ENCODE measurements at regions not wholly inside any gene's neighbourhood (a gene's known extent, or its start where the extent isn't known, plus 50 kb on each side); places are given as distances from the start of the nearest gene placed in this dataset.
"Not testable (repeated sequence)": the region's sequence is repeated elsewhere in the genome, so short reads cannot be mapped to it uniquely, and the experiment has no call there.

- no peak for DNase-seq
Observed at GRCh38 chr3:8319935-8320634, 181.5 kb upstream of the LMCD1 start.

GRCh38 chr3:8320711-8321458, 180.7 kb upstream of the LMCD1 start:
- DNase-seq = no peak

GRCh38 chr3:8324747-8325146, 176.9 kb upstream of the LMCD1 start:
- DNase-seq = peak; percentile 24

GRCh38 chr3:8325306-8325705, 176.3 kb upstream of the LMCD1 start:
- no peak for DNase-seq

GRCh38 chr3:8325833-8326232, 175.8 kb upstream of the LMCD1 start:
- DNase-seq = not testable (repeated sequence)

GRCh38 chr3:8327739-8328138, 173.9 kb upstream of the LMCD1 start:
- no peak for DNase-seq

- DNase-seq = no peak
Observed at GRCh38 chr3:8328967-8329366, 172.7 kb upstream of the LMCD1 start.

GRCh38 chr3:8329598-8329997, 172.0 kb upstream of the LMCD1 start:
- no peak for DNase-seq

GRCh38 chr3:8336456-8336855, 165.2 kb upstream of the LMCD1 start:
- DNase-seq = no peak

- DNase-seq = no peak
Observed at GRCh38 chr3:8338424-8338823, 163.2 kb upstream of the LMCD1 start.

- no peak for DNase-seq
Observed at GRCh38 chr3:8341821-8342247, 159.8 kb upstream of the LMCD1 start.

GRCh38 chr3:8343058-8343457, 158.6 kb upstream of the LMCD1 start:
- DNase-seq = no peak

- DNase-seq = no peak
Observed at GRCh38 chr3:8345398-8345797, 156.2 kb upstream of the LMCD1 start.

- no peak for DNase-seq
Observed at GRCh38 chr3:8348076-8348475, 153.5 kb upstream of the LMCD1 start.

- no peak for DNase-seq
Observed at GRCh38 chr3:8352475-8352874, 149.1 kb upstream of the LMCD1 start.

- no peak for DNase-seq
Observed at GRCh38 chr3:8353364-8353763, 148.3 kb upstream of the LMCD1 start.

GRCh38 chr3:8355346-8355745, 146.3 kb upstream of the LMCD1 start:
- no peak for DNase-seq

GRCh38 chr3:8356066-8356465, 145.6 kb upstream of the LMCD1 start:
- not testable (repeated sequence) for DNase-seq

- DNase-seq = no peak
Observed at GRCh38 chr3:8357859-8358258, 143.8 kb upstream of the LMCD1 start.

- DNase-seq = no peak
Observed at GRCh38 chr3:8359133-8359532, 142.5 kb upstream of the LMCD1 start.

GRCh38 chr3:8363200-8363599, 138.4 kb upstream of the LMCD1 start:
- no peak for DNase-seq

- DNase-seq = no peak
Observed at GRCh38 chr3:8365541-8365940, 136.1 kb upstream of the LMCD1 start.

- DNase-seq = no peak
Observed at GRCh38 chr3:8366219-8366810, 135.3 kb upstream of the LMCD1 start.

GRCh38 chr3:8368598-8368997, 133.0 kb upstream of the LMCD1 start:
- no peak for DNase-seq

Data from activated CD4-positive, alpha-beta T cell treated with anti-CD3 and anti-CD28 coated beads for 1 hour (primary cell).